WTC11 (cell line): ENCODE measurements at regions not wholly inside any gene's neighbourhood (a gene's known extent, or its start where the extent isn't known, plus 50 kb on each side); places are given as distances from the start of the nearest gene placed in this dataset.

Experiments used
- ATAC-seq: fragments of 200-7000 bp; cut with Tn5 transposase; 2 replicates; pipeline ENCODE4 v1.10.0; 2021; ENCODE audit warnings: mild to moderate bottlenecking, moderate library complexity
- CTCF ChIA-PET: fragments of 300-600 bp; sonication (Branson Sonifier 250); formaldehyde crosslinking; loops from one replicate; lab custom pipeline; 2021; ENCODE audit warnings: antibody characterized with exemption; lab: Charles Lee
- POLR2A ChIA-PET: fragments of 350-600 bp; sonication (Branson Sonifier 250); formaldehyde crosslinking; loops from one replicate; lab custom pipeline; 2021; ENCODE audit warnings: antibody characterized with exemption; lab: Charles Lee
- DNase-seq: peaks from one replicate; pipeline ENCODE4 v3.0.0; 2021; ENCODE audit warnings: low spot score
- H3K27ac Mint-ChIP-seq: 2 replicates; pipeline ENCODE4 v1.8.0; 2021; ENCODE audit warnings: mixed read lengths
- H3K27me3 Mint-ChIP-seq: 2 replicates; pipeline ENCODE4 v1.8.0; 2021; ENCODE audit warnings: low read depth, mild to moderate bottlenecking, moderate library complexity, mixed read lengths
- H3K36me3 Mint-ChIP-seq: 2 replicates; pipeline ENCODE4 v1.8.0; 2021; ENCODE audit warnings: mixed read lengths
- H3K4me1 Mint-ChIP-seq: 2 replicates; pipeline ENCODE4 v1.8.0; 2022; ENCODE audit warnings: mixed read lengths
- H3K4me3 Mint-ChIP-seq: 2 replicates; pipeline ENCODE4 v1.8.0; 2021; ENCODE audit warnings: mild to moderate bottlenecking, moderate library complexity, mixed read lengths
- H3K9me3 Mint-ChIP-seq: 2 replicates; pipeline ENCODE4 v1.8.0; 2021; ENCODE audit warnings: mixed read lengths
- CBFB ChIP-seq: sonication (generic); formaldehyde crosslinking; IDR thresholded peaks from 2 replicates; pipeline ENCODE4 v1.8.1; 2022; ENCODE audit warnings: mild to moderate bottlenecking, low read depth, missing genetic modification reagents
- E2F5 ChIP-seq: sonication (generic); formaldehyde crosslinking; IDR thresholded peaks from 2 replicates; pipeline ENCODE4 v1.8.1; 2022; ENCODE audit warnings: mild to moderate bottlenecking, moderate library complexity, missing genetic modification reagents
- FOXJ3 ChIP-seq: sonication (generic); formaldehyde crosslinking; IDR thresholded peaks from 2 replicates; pipeline ENCODE4 v1.9.0; 2021; ENCODE audit warnings: missing genetic modification reagents, mild to moderate bottlenecking, borderline replicate concordance
- FOXK1 ChIP-seq: sonication (generic); formaldehyde crosslinking; IDR thresholded peaks from 2 replicates; pipeline ENCODE4 v1.8.0; 2022; ENCODE audit warnings: mild to moderate bottlenecking, moderate library complexity, missing genetic modification reagents
- HMGXB4 ChIP-seq: sonication (generic); formaldehyde crosslinking; IDR thresholded peaks from 2 replicates; pipeline ENCODE4 v1.8.1; 2023; ENCODE audit warnings: mild to moderate bottlenecking, moderate library complexity, missing genetic modification reagents
- IRF1 ChIP-seq: sonication (generic); formaldehyde crosslinking; IDR thresholded peaks from 2 replicates; pipeline ENCODE4 v1.8.0; 2023; ENCODE audit warnings: missing genetic modification reagents
- JAZF1 ChIP-seq: fragments of 250-450 bp; sonication (Bioruptor Pico); IDR thresholded peaks from 2 replicates; pipeline ENCODE4 v1.9.0; 2021; ENCODE audit warnings: moderate library complexity, mild to moderate bottlenecking, inconsistent platforms
- MAX ChIP-seq: sonication (generic); formaldehyde crosslinking; IDR thresholded peaks from 2 replicates; pipeline ENCODE4 v1.8.0; 2022; ENCODE audit warnings: mild to moderate bottlenecking, missing genetic modification reagents
- OVOL2 ChIP-seq: fragments of 250-450 bp; sonication (Bioruptor Pico); IDR thresholded peaks from 2 replicates; pipeline ENCODE4 v1.9.0; 2021; ENCODE audit warnings: mild to moderate bottlenecking, borderline replicate concordance
- SOX15 ChIP-seq: fragments of 250-450 bp; sonication (Bioruptor Pico); IDR thresholded peaks from 2 replicates; pipeline ENCODE4 v1.9.0; 2021; ENCODE audit warnings: mild to moderate bottlenecking
- ZBTB43 ChIP-seq: sonication (generic); formaldehyde crosslinking; IDR thresholded peaks from 2 replicates; pipeline ENCODE4 v1.8.1; 2023; ENCODE audit warnings: mild to moderate bottlenecking, missing genetic modification reagents
- ZMAT4 ChIP-seq: fragments of 250-450 bp; sonication (Bioruptor Pico); IDR thresholded peaks from 2 replicates; pipeline ENCODE4 v1.9.0; 2021; ENCODE audit warnings: mild to moderate bottlenecking
- ZNF532 ChIP-seq: fragments of 250-450 bp; sonication (Bioruptor Pico); IDR thresholded peaks from 2 replicates; pipeline ENCODE4 v1.9.0; 2021; ENCODE audit warnings: mild to moderate bottlenecking, borderline replicate concordance
- ZSCAN18 ChIP-seq: fragments of 250-450 bp; sonication (Bioruptor Pico); IDR thresholded peaks from 2 replicates; pipeline ENCODE4 v2.1.2; 2022; ENCODE audit warnings: mild to moderate bottlenecking, moderate library complexity

GRCh38 chr1:36707221-36707620 lies 224.5 kb upstream of the CSF3R start (continued):
- no peak for TF ChIP-seq E2F5 (CRISPR knock-in tag)
- TF ChIP-seq CBFB: no peak
- TF ChIP-seq IRF1: no peak
- no peak for TF ChIP-seq ZSCAN18 (CRISPR knock-in tag)
- TF ChIP-seq JAZF1 (CRISPR knock-in tag): no peak

GRCh38 chr1:36706416-36706815 lies 223.7 kb upstream of the CSF3R start:
- no peak for DNase-seq
- H3K27me3 Mint-ChIP-seq: peaks cover 11% of the 10 kb centered on the region; the same call in 1 of the 2 replicates
- no peak for ATAC-seq
- H3K9me3 Mint-ChIP-seq: no peaks in the 10 kb centered on the region
- CTCF ChIA-PET: interaction anchor here (1.1 to 1.4 kb wide), 4 partner anchors 97 to 311 kb away, joined by 4 to 5 read pairs (median 4); no protein-coding TSS in a partner anchor
- POLR2A ChIA-PET: interaction anchor here (0.5 kb wide), 1 partner anchor 796 kb away, joined by 4 read pairs; no protein-coding TSS in a partner anchor
- peaks cover 23% of the 10 kb centered on the region for H3K4me1 Mint-ChIP-seq
- TF ChIP-seq MAX (no peak), SOX15 (CRISPR knock-in tag) (no peak), OVOL2 (no peak), HMGXB4 (no peak), FOXK1 (CRISPR knock-in tag) (no peak), FOXJ3 (CRISPR knock-in tag) (no peak), ZBTB43 (CRISPR knock-in tag) (no peak)
- TF ChIP-seq, all 79 proteins: peak for 0
- no peaks in the 10 kb centered on the region for H3K36me3 Mint-ChIP-seq
- H3K27ac Mint-ChIP-seq: no peak overlapping the region
- no peak overlapping the region for H3K4me3 Mint-ChIP-seq

- ChIA-PET CTCF (interaction anchor here (0.5 to 1.4 kb wide), 9 partner anchors 25 to 374 kb away, joined by 3 to 5 read pairs (median 4); no protein-coding TSS in a partner anchor), POLR2A (no interaction called here)
- TF ChIP-seq SOX15 (CRISPR knock-in tag) (no peak), ZNF532 (CRISPR knock-in tag) (no peak), ZMAT4 (CRISPR knock-in tag) (no peak)
- peaks cover 20% of the 10 kb centered on the region for H3K4me1 Mint-ChIP-seq
- H3K27ac Mint-ChIP-seq: no peak overlapping the region
- H3K4me3 Mint-ChIP-seq: no peak overlapping the region
- DNase-seq (no peak), ATAC-seq (no peak)
- no peaks in the 10 kb centered on the region for H3K36me3 Mint-ChIP-seq
- H3K9me3 Mint-ChIP-seq: no peaks in the 10 kb centered on the region
- H3K27me3 Mint-ChIP-seq: peaks cover 11% of the 10 kb centered on the region; the same call in 1 of the 2 replicates
Observed at GRCh38 chr1:36705629-36706028, 222.9 kb upstream of the CSF3R start.
